Esophagus squamous epithelium (tissue), 5 donors: ENCODE measurements at regions not wholly inside any gene's neighbourhood (a gene's known extent, or its start where the extent isn't known, plus 50 kb on each side); places are given as distances from the start of the nearest gene placed in this dataset.

Experiments used
- DNase-seq: peaks from one replicate; lab custom pipeline; 2025; lab: John Stamatoyannopoulos, UW
- H3K27ac ChIP-seq, 4 donors: fragments of 200-600 bp; sonication (generic); one replicate each; pipeline ENCODE4 v1.5.1; 2016 to 2019; ENCODE audit warnings: mild to moderate bottlenecking in 1 of 4
- H3K27me3 ChIP-seq, 4 donors: fragments of 200-600 bp; sonication (generic); 1 replicate in 3 of 4; 2 replicates in 1 of 4; pipeline versions ENCODE4 v1.5.1 to v1.6.0; 2017 to 2021; ENCODE audit warnings: antibody characterized with exemption in 1 of 4
- H3K36me3 ChIP-seq, 3 donors: fragments of 200-600 bp; sonication (generic); one replicate each; pipeline ENCODE4 v1.5.1; 2016 to 2019
- H3K4me1 ChIP-seq, 3 donors: fragments of 200-600 bp; sonication (generic); one replicate each; pipeline ENCODE4 v1.5.1; 2017 to 2019
- H3K4me3 ChIP-seq, 4 donors: fragments of 200-600 bp; sonication (generic); 1 replicate in 3 of 4; 2 replicates in 1 of 4; pipeline ENCODE4 v1.5.1; 2016 to 2019; ENCODE audit warnings: mild to moderate bottlenecking in 2 of 4, moderate library complexity in 1 of 4
- H3K9me3 ChIP-seq, 3 donors: fragments of 200-600 bp; sonication (generic); one replicate each; pipeline ENCODE4 v1.5.1; 2016 to 2019
- POLR2A ChIP-seq, 4 donors: fragments of 450-650 bp; IDR thresholded peaks; one replicate each; pipeline ENCODE4 v1.6.1; 2017; ENCODE audit warnings: antibody characterized with exemption in 4 of 4, mild to moderate bottlenecking in 4 of 4, moderate library complexity in 3 of 4
- WGBS, 2 donors: methylation state at CpG; one replicate each; pipeline ENCODE4 v1.1.5; 2018; 5-methylcytosine and 5-hydroxymethylcytosine counted together
- intact Hi-C: fragments of 100-400 bp; cut with DNase I; formaldehyde crosslinking; loops from one replicate; pipeline ENCODE4 v1.15.0; 2022
- TF ChIP-seq, protein P1 (sequence below), 6 experiments: fragments of 450-650 bp in 4 of 6; fragments of 200-600 bp in 2 of 6; sonication (generic) in 2 of 6; IDR thresholded peaks; one replicate each; pipeline ENCODE4 v1.5.1; 2016 to 2019; ENCODE audit warnings: antibody characterized with exemption in 6 of 6, mild to moderate bottlenecking in 4 of 6, moderate library complexity in 4 of 6
- donor health status: DM: yes; HTN: yes; CAD: no.

DNA sequence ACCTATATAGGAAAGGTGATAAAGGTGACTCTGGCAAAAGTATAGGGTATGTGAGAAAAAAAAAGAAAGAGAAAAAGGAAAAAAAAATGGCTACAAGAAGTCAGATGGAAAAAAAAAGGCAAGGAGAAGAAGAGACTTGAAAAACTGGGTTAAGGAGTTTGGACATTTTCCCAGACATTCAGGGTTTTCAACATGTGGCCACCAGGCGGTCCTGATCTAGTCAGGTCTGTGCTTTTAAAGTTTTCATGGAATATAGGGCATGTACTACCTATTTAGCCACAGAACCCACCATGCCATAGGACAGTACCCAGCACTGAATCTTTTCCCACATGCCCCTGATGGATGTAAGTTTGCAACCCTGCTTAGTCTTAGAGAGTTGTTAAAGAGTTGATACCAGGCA, 433.7 kb downstream of the MAFB start:
- Histone ChIP-seq H3K4me1 (peaks cover 4 to 30% (median 8%) of the 10 kb centered on the region in 3 donors), H3K4me3 (no peak overlapping the region), H3K27ac (peak overlapping the region in 2 of 4 donors; percentile 19 to 20), H3K36me3 (no peaks in the 10 kb centered on the region), H3K9me3 (peaks cover 0 to 8% (median 0%) of the 10 kb centered on the region in 3 donors), H3K27me3 (no peaks in the 10 kb centered on the region)
- 36 to 44% methylated on average over 1 of the region's 1 CpG for WGBS, 2 donors
- TF ChIP-seq POLR2A (IDR thresholded peaks at IDR 0.05), result no peak
- TF ChIP-seq, protein P1, sequence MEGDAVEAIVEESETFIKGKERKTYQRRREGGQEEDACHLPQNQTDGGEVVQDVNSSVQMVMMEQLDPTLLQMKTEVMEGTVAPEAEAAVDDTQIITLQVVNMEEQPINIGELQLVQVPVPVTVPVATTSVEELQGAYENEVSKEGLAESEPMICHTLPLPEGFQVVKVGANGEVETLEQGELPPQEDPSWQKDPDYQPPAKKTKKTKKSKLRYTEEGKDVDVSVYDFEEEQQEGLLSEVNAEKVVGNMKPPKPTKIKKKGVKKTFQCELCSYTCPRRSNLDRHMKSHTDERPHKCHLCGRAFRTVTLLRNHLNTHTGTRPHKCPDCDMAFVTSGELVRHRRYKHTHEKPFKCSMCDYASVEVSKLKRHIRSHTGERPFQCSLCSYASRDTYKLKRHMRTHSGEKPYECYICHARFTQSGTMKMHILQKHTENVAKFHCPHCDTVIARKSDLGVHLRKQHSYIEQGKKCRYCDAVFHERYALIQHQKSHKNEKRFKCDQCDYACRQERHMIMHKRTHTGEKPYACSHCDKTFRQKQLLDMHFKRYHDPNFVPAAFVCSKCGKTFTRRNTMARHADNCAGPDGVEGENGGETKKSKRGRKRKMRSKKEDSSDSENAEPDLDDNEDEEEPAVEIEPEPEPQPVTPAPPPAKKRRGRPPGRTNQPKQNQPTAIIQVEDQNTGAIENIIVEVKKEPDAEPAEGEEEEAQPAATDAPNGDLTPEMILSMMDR (IDR thresholded peaks at IDR 0.05), result peak in 3 of 6 experiments; percentile 21 to 49 (median 43)
- no peak for DNase-seq
- intact Hi-C loops, result no loop called here

DNA sequence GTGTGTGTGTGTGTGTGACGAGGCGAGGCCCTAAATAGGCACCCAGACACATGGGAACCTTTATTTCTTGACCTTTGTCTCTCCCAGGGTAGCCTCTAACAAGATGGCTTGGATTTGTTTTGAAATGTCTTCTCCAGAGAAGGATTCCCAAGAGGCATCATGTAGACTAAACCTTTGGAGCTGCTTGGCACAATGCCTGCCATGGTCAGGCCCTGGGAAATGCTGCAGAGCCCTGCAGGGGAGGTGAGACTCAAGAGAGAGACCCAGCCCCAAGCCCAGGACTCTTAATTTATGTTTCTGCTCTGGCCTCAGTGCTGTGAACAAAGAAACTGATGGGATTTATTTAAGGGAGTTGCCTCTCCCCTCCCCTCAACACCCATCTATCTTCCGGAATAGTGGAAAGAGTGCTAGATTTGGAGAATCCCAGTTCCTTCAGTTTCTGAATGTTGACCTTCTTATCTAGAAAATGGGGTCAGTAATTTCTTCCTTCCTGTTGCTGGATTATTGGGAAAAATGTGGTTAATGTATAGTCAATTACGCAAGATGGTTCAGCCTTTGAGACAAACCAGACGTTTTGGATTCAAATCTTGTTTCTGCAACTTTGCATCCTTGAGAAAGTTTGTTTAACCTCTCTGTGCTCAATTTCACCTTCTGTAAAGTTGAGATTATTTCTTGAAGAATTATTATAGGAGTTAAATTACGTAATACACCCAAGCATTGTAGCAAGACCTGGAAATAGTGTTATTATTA, 434.8 kb downstream of the MAFB start:
- no peak overlapping the region for H3K4me3 ChIP-seq
- no peaks in the 10 kb centered on the region for H3K27me3 ChIP-seq
- DNase-seq, result no peak
- 73 to 75% methylated on average over 6 of the region's 6 CpGs for WGBS, 2 donors
- TF ChIP-seq, protein P1 (IDR thresholded peaks at IDR 0.05), result no peak
- TF ChIP-seq POLR2A (IDR thresholded peaks at IDR 0.05), result no peak
- H3K4me1 ChIP-seq, result peaks cover 4 to 30% (median 8%) of the 10 kb centered on the region in 3 donors
- H3K36me3 ChIP-seq, result no peaks in the 10 kb centered on the region
- intact Hi-C loops, result no loop called here
- peaks cover 0 to 8% (median 0%) of the 10 kb centered on the region in 3 donors for H3K9me3 ChIP-seq
- no peak overlapping the region for H3K27ac ChIP-seq

DNA sequence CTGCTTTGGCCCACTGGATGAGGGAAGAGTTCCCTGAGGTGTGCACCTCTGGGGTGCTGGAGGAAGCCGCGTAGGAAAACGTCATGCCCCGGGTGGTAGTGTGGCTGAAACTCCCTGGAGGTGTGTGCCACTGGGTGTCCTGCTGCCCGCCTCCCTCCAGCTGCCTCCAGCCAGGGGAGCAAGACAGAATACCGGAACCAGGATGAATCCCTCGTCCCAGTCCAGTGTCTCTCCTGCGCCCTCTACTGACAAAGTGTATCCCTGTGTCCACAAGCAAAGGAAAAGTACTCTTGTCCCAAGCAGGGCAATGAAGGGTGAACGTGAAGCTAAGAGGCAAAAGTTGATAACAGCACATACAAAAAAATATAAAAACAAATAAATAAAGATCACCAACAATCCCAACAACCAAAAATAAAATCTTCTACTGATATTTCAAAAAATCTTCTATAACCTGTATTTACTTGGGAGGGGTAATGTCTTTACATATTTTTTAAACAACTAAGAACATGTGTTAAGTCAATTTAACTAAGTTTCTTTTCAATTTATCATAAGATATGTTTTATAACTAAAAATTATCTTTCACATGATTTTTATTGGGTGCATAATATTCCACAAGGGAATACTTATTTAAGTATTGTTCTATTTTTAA, 437.6 kb downstream of the MAFB start:
- peaks cover 4 to 30% (median 8%) of the 10 kb centered on the region in 3 donors for H3K4me1 ChIP-seq
- H3K27me3 ChIP-seq, result no peaks in the 10 kb centered on the region
- DNase-seq, result no peak
- TF ChIP-seq POLR2A (IDR thresholded peaks at IDR 0.05), result no peak
- TF ChIP-seq, protein P1 (IDR thresholded peaks at IDR 0.05), result peak in 5 of 6 experiments; percentile 19 to 58 (median 40)
- whole genome bisulfite sequencing, 2 donors, result 56 to 70% methylated on average over 7 to 9 of the region's 9 CpGs
- H3K36me3 ChIP-seq, result no peaks in the 10 kb centered on the region
- intact Hi-C loops, result no loop called here
- peaks cover 0 to 8% (median 0%) of the 10 kb centered on the region in 3 donors for H3K9me3 ChIP-seq
- no peak overlapping the region for H3K4me3 ChIP-seq
- no peak overlapping the region for H3K27ac ChIP-seq

- H3K9me3 ChIP-seq, result peaks cover 0 to 8% (median 0%) of the 10 kb centered on the region in 3 donors
- H3K4me3 ChIP-seq, result no peak overlapping the region
- WGBS, 2 donors, result 76 to 77% methylated on average over 3 of the region's 3 CpGs
- DNase-seq, result no peak
- no peaks in the 10 kb centered on the region for H3K27me3 ChIP-seq
- TF ChIP-seq POLR2A (IDR thresholded peaks at IDR 0.05), result no peak
- TF ChIP-seq, protein P1 (IDR thresholded peaks at IDR 0.05), result no peak
- H3K4me1 ChIP-seq, result peaks cover under 1 to 16% (median 4%) of the 10 kb centered on the region in 3 donors
- no peaks in the 10 kb centered on the region for H3K36me3 ChIP-seq
- H3K27ac ChIP-seq, result no peak overlapping the region
- intact Hi-C loops, result no loop called here
Measured at GRCh38 chr20:40249805-40250204, 439.2 kb downstream of the MAFB start.

GRCh38 chr20:40245829-40246228, 443.2 kb downstream of the MAFB start:
- peaks cover 0 to 3% (median 0%) of the 10 kb centered on the region in 3 donors for H3K9me3 ChIP-seq
- H3K27ac ChIP-seq, result no peak overlapping the region
- intact Hi-C loops, result no loop called here
- TF ChIP-seq POLR2A (IDR thresholded peaks at IDR 0.05), result no peak
- TF ChIP-seq, protein P1 (IDR thresholded peaks at IDR 0.05), result no peak
- H3K4me3 ChIP-seq, result no peak overlapping the region
- no peak for DNase-seq
- H3K27me3 ChIP-seq, result peaks cover 0 to 9% (median 0%) of the 10 kb centered on the region in 4 donors
- no peaks in the 10 kb centered on the region for H3K36me3 ChIP-seq
- peaks cover 0 to 7% (median 0%) of the 10 kb centered on the region in 3 donors for H3K4me1 ChIP-seq
